GM06990 (cell line): ENCODE measurements at regions not wholly inside any gene's neighbourhood (a gene's known extent, or its start where the extent isn't known, plus 50 kb on each side); places are given as distances from the start of the nearest gene placed in this dataset.

Experiments
- DNase-seq: peaks from one replicate; pipeline ENCODE4 v3.0.0-alpha.2; 2011; ENCODE audit not compliant: insufficient read length; ENCODE audit errors: extremely low read depth
- H3K27me3 ChIP-seq: replicated peaks from 2 replicates; pipeline ENCODE4 v1.6.0; 2011; ENCODE audit warnings: low read length; ENCODE audit not compliant: control insufficient read depth, insufficient read depth
- H3K36me3 ChIP-seq: 2 replicates; pipeline ENCODE4 v1.5.1; 2011; ENCODE audit warnings: low read length; ENCODE audit not compliant: control insufficient read depth, insufficient read depth
- H3K4me3 ChIP-seq: replicated peaks from 2 replicates; pipeline ENCODE4 v1.5.1; 2011; ENCODE audit warnings: low read depth, mild to moderate bottlenecking, control low read depth, low read length
- CTCF ChIP-seq: IDR thresholded peaks from 2 replicates; pipeline ENCODE4 v1.5.1; 2011; ENCODE audit warnings: low read length, control low read depth, mild to moderate bottlenecking, inconsistent platforms; ENCODE audit not compliant: insufficient read depth, poor library complexity, severe bottlenecking

GRCh38 chr4:111630705-111631104 lies 514.5 kb upstream of the FAM241A start:
- peak; percentile 2 for TF ChIP-seq CTCF
- DNase-seq: no peak

GRCh38 chr4:111631215-111631999 lies 513.8 kb upstream of the FAM241A start:
- Histone ChIP-seq H3K4me3 (no peak overlapping the region), H3K36me3 (no peaks in the 10 kb centered on the region), H3K27me3 (no peaks in the 10 kb centered on the region)
- no peak for DNase-seq
- TF ChIP-seq CTCF: peak; percentile 43

More at GRCh38 chr4:111630705-111631104, 514.5 kb upstream of the FAM241A start:
- Histone ChIP-seq H3K4me3 (no peak overlapping the region), H3K27me3 (no peaks in the 10 kb centered on the region), H3K36me3 (no peaks in the 10 kb centered on the region)

GRCh38 chr4:111632641-111633151 lies 512.6 kb upstream of the FAM241A start:
- DNase-seq: no peak
- Histone ChIP-seq H3K4me3 (no peak overlapping the region), H3K36me3 (no peaks in the 10 kb centered on the region), H3K27me3 (no peaks in the 10 kb centered on the region)
- no peak for TF ChIP-seq CTCF

- no peak for TF ChIP-seq CTCF
- Histone ChIP-seq H3K36me3 (no peaks in the 10 kb centered on the region), H3K27me3 (no peaks in the 10 kb centered on the region), H3K4me3 (no peak overlapping the region)
- no peak for DNase-seq
Measured at GRCh38 chr4:111633663-111634266, 511.5 kb upstream of the FAM241A start.

- Histone ChIP-seq H3K36me3 (no peaks in the 10 kb centered on the region), H3K27me3 (no peaks in the 10 kb centered on the region), H3K4me3 (no peak overlapping the region)
- TF ChIP-seq CTCF: no peak
- DNase-seq: no peak
Measured at GRCh38 chr4:111635646-111636045, 509.6 kb upstream of the FAM241A start.
